OCI-LY1 (cell line): ENCODE measurements at regions not wholly inside any gene's neighbourhood (a gene's known extent, or its start where the extent isn't known, plus 50 kb on each side); places are given as distances from the start of the nearest gene placed in this dataset.

ENCODE experiments used
- EZH2 ChIP-seq: fragments of 200-600 bp; sonication (generic), shearing (Covaris generic); IDR thresholded peaks from 2 replicates; pipeline ENCODE4 v1.8.0; 2017; ENCODE audit warnings: borderline replicate concordance, mixed run types, mild to moderate bottlenecking, antibody characterized with exemption, low read length, moderate library complexity, mixed read lengths
- TF ChIP-seq, protein P1 (sequence below): fragments of 200-600 bp; sonication (generic), shearing (Covaris generic); IDR thresholded peaks from 2 replicates; pipeline ENCODE4 v1.5.1; 2017; ENCODE audit warnings: mild to moderate bottlenecking, antibody characterized with exemption, low read length, moderate library complexity, mixed read lengths

GRCh38 chr2:111661286-111661940, 222.6 kb downstream of the ANAPC1 start:
- no peak for TF ChIP-seq EZH2
- TF ChIP-seq, protein P1, sequence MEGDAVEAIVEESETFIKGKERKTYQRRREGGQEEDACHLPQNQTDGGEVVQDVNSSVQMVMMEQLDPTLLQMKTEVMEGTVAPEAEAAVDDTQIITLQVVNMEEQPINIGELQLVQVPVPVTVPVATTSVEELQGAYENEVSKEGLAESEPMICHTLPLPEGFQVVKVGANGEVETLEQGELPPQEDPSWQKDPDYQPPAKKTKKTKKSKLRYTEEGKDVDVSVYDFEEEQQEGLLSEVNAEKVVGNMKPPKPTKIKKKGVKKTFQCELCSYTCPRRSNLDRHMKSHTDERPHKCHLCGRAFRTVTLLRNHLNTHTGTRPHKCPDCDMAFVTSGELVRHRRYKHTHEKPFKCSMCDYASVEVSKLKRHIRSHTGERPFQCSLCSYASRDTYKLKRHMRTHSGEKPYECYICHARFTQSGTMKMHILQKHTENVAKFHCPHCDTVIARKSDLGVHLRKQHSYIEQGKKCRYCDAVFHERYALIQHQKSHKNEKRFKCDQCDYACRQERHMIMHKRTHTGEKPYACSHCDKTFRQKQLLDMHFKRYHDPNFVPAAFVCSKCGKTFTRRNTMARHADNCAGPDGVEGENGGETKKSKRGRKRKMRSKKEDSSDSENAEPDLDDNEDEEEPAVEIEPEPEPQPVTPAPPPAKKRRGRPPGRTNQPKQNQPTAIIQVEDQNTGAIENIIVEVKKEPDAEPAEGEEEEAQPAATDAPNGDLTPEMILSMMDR, result no peak
